ENCODE measurements at regions not wholly inside any gene's neighbourhood (a gene's known extent, or its start where the extent isn't known, plus 50 kb on each side); places are given as distances from the start of the nearest gene placed in this dataset.
A peak's percentile ranks its signal among the peaks of the same experiment; 100 is the strongest.

GRCh38 chr12:33757701-33758100 is 264.6 kb upstream of the ALG10 start:
- no peaks in the 10 kb centered on the region for H3K79me2 ChIP-seq
- no peaks in the 10 kb centered on the region for H3K36me3 ChIP-seq (replicated peaks; ENCODE audit: insufficient read depth, low read depth)
- H3K9me2 ChIP-seq (replicated peaks; ENCODE audit: insufficient read depth): no peaks in the 10 kb centered on the region
- no peak overlapping the region for H2AFZ ChIP-seq
- 92% methylated on average over 3 of the region's 3 CpGs for WGBS (ENCODE audit: low lambda C conversion rate, missing lambda C conversion rate)
- H3K9me3 ChIP-seq (ENCODE audit: low read depth): no peaks in the 10 kb centered on the region
- no peaks in the 10 kb centered on the region for H4K20me1 ChIP-seq (ENCODE audit: insufficient read depth, poor library complexity, severe bottlenecking)
- TF ChIP-seq EZH2phosphoT487 (IDR thresholded peaks at IDR 0.05; ENCODE audit: low read depth, severe bottlenecking, unreplicated experiment) (no peak), EZH2 (IDR thresholded peaks at IDR 0.05; ENCODE audit: borderline replicate concordance) (no peak)
- TF ChIP-seq, protein P1, sequence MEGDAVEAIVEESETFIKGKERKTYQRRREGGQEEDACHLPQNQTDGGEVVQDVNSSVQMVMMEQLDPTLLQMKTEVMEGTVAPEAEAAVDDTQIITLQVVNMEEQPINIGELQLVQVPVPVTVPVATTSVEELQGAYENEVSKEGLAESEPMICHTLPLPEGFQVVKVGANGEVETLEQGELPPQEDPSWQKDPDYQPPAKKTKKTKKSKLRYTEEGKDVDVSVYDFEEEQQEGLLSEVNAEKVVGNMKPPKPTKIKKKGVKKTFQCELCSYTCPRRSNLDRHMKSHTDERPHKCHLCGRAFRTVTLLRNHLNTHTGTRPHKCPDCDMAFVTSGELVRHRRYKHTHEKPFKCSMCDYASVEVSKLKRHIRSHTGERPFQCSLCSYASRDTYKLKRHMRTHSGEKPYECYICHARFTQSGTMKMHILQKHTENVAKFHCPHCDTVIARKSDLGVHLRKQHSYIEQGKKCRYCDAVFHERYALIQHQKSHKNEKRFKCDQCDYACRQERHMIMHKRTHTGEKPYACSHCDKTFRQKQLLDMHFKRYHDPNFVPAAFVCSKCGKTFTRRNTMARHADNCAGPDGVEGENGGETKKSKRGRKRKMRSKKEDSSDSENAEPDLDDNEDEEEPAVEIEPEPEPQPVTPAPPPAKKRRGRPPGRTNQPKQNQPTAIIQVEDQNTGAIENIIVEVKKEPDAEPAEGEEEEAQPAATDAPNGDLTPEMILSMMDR (IDR thresholded peaks at IDR 0.05; ENCODE audit: poor library complexity): no peak
- no peaks in the 10 kb centered on the region for H3K4me1 ChIP-seq (ENCODE audit: insufficient read depth)
- DNase-seq (ENCODE audit: low spot score): no peak
- no peak overlapping the region for H3K4me3 ChIP-seq
- no peak overlapping the region for H3K27ac ChIP-seq
- H3K27me3 ChIP-seq: no peaks in the 10 kb centered on the region
- H3K4me2 ChIP-seq: no peak overlapping the region

- WGBS (ENCODE audit: low lambda C conversion rate, missing lambda C conversion rate): 67% methylated on average over 2 of the region's 2 CpGs
- no peaks in the 10 kb centered on the region for H3K79me2 ChIP-seq
- no peaks in the 10 kb centered on the region for H3K36me3 ChIP-seq (replicated peaks; ENCODE audit: insufficient read depth, low read depth)
- H3K4me3 ChIP-seq: no peak overlapping the region
- DNase-seq (ENCODE audit: low spot score): peak; percentile 3
- H3K9me2 ChIP-seq (replicated peaks; ENCODE audit: insufficient read depth): no peaks in the 10 kb centered on the region
- TF ChIP-seq EZH2phosphoT487 (IDR thresholded peaks at IDR 0.05; ENCODE audit: low read depth, severe bottlenecking, unreplicated experiment) (no peak), EZH2 (IDR thresholded peaks at IDR 0.05; ENCODE audit: borderline replicate concordance) (no peak)
- TF ChIP-seq, protein P1 (IDR thresholded peaks at IDR 0.05; ENCODE audit: poor library complexity): no peak
- H3K27me3 ChIP-seq: no peaks in the 10 kb centered on the region
- no peaks in the 10 kb centered on the region for H3K9me3 ChIP-seq (ENCODE audit: low read depth)
- H3K4me2 ChIP-seq: no peak overlapping the region
- no peak overlapping the region for H3K27ac ChIP-seq
- no peak overlapping the region for H2AFZ ChIP-seq
- no peaks in the 10 kb centered on the region for H4K20me1 ChIP-seq (ENCODE audit: insufficient read depth, poor library complexity, severe bottlenecking)
- no peaks in the 10 kb centered on the region for H3K4me1 ChIP-seq (ENCODE audit: insufficient read depth)
These were observed 263.0 kb upstream of the ALG10 start for GRCh38 chr12:33759279-33759678.

- Histone ChIP-seq H3K36me3 (replicated peaks; ENCODE audit: insufficient read depth, low read depth) (no peaks in the 10 kb centered on the region), H3K27me3 (no peaks in the 10 kb centered on the region), H2AFZ (no peak overlapping the region), H4K20me1 (ENCODE audit: insufficient read depth, poor library complexity, severe bottlenecking) (no peaks in the 10 kb centered on the region), H3K79me2 (no peaks in the 10 kb centered on the region), H3K9me3 (ENCODE audit: low read depth) (no peaks in the 10 kb centered on the region), H3K4me3 (no peak overlapping the region), H3K4me2 (no peak overlapping the region), H3K4me1 (ENCODE audit: insufficient read depth) (no peaks in the 10 kb centered on the region), H3K9me2 (replicated peaks; ENCODE audit: insufficient read depth) (no peaks in the 10 kb centered on the region), H3K27ac (no peak overlapping the region)
- DNase-seq (ENCODE audit: low spot score): no peak
- TF ChIP-seq EZH2 (IDR thresholded peaks at IDR 0.05; ENCODE audit: borderline replicate concordance) (no peak), EZH2phosphoT487 (IDR thresholded peaks at IDR 0.05; ENCODE audit: low read depth, severe bottlenecking, unreplicated experiment) (no peak)
- TF ChIP-seq, protein P1 (IDR thresholded peaks at IDR 0.05; ENCODE audit: poor library complexity): no peak
- 84% methylated on average over 4 of the region's 4 CpGs for WGBS (ENCODE audit: low lambda C conversion rate, missing lambda C conversion rate)
These were observed 259.0 kb upstream of the ALG10 start for GRCh38 chr12:33763331-33763730.

GRCh38 chr12:33770652-33771051 is 251.6 kb upstream of the ALG10 start:
- WGBS (ENCODE audit: low lambda C conversion rate, missing lambda C conversion rate): 90% methylated on average over 2 of the region's 2 CpGs
- no peaks in the 10 kb centered on the region for H3K36me3 ChIP-seq (replicated peaks; ENCODE audit: insufficient read depth, low read depth)
- H3K4me3 ChIP-seq: no peak overlapping the region
- H3K27me3 ChIP-seq: no peaks in the 10 kb centered on the region
- H2AFZ ChIP-seq: no peak overlapping the region
- H3K9me3 ChIP-seq (ENCODE audit: low read depth): no peaks in the 10 kb centered on the region
- no peak overlapping the region for H3K27ac ChIP-seq
- DNase-seq (ENCODE audit: low spot score): no peak
- H4K20me1 ChIP-seq (ENCODE audit: insufficient read depth, poor library complexity, severe bottlenecking): no peaks in the 10 kb centered on the region
- H3K4me1 ChIP-seq (ENCODE audit: insufficient read depth): no peaks in the 10 kb centered on the region
- no peak overlapping the region for H3K4me2 ChIP-seq
- H3K79me2 ChIP-seq: no peaks in the 10 kb centered on the region
- H3K9me2 ChIP-seq (replicated peaks; ENCODE audit: insufficient read depth): no peaks in the 10 kb centered on the region
- TF ChIP-seq EZH2 (IDR thresholded peaks at IDR 0.05; ENCODE audit: borderline replicate concordance) (no peak), EZH2phosphoT487 (IDR thresholded peaks at IDR 0.05; ENCODE audit: low read depth, severe bottlenecking, unreplicated experiment) (no peak)
- TF ChIP-seq, protein P1 (IDR thresholded peaks at IDR 0.05; ENCODE audit: poor library complexity): no peak
